Astrocyte (in vitro differentiated cells and primary cell): ENCODE measurements at regions not wholly inside any gene's neighbourhood (a gene's known extent, or its start where the extent isn't known, plus 50 kb on each side); places are given as distances from the start of the nearest gene placed in this dataset.

Experiments used
- DNase-seq: peaks from one replicate; pipeline ENCODE4 v3.0.0-alpha.2; 2010; ENCODE audit warnings: low read depth
- FAIRE-seq: peaks from 2 replicates; lab custom pipeline; 2011; peaks lifted over from hg19 to GRCh38; lab: Jason Lieb, UNC
- H2AFZ ChIP-seq: 2 replicates; pipeline ENCODE4 v1.6.0; 2012; ENCODE audit warnings: low read depth, low read length, inconsistent platforms
- H3K27ac ChIP-seq: 2 replicates; pipeline ENCODE4 v1.5.1; 2011; ENCODE audit warnings: low read depth, low read length, inconsistent platforms
- H3K27me3 ChIP-seq: 2 replicates; pipeline ENCODE4 v1.6.0; 2011; ENCODE audit warnings: low read length, inconsistent platforms; ENCODE audit not compliant: insufficient read depth
- H3K36me3 ChIP-seq: 2 replicates; pipeline ENCODE4 v1.5.1; 2011; ENCODE audit warnings: low read length, inconsistent platforms; ENCODE audit not compliant: insufficient read depth
- H3K4me1 ChIP-seq: 2 replicates; pipeline ENCODE4 v1.5.1; 2011; ENCODE audit warnings: low read length, inconsistent platforms; ENCODE audit not compliant: insufficient read depth
- H3K4me2 ChIP-seq: 2 replicates; pipeline ENCODE4 v1.6.0; 2012; ENCODE audit warnings: low read length, inconsistent platforms
- H3K4me3 ChIP-seq: 2 replicates; pipeline ENCODE4 v1.5.1; 2011; ENCODE audit warnings: low read depth, mild to moderate bottlenecking, low read length, inconsistent platforms; ENCODE audit not compliant: insufficient read depth
- H3K79me2 ChIP-seq: 2 replicates; pipeline ENCODE4 v1.6.0; 2012; ENCODE audit warnings: mild to moderate bottlenecking, low read length, inconsistent platforms; ENCODE audit not compliant: insufficient read depth
- H3K9ac ChIP-seq: 2 replicates; pipeline ENCODE4 v1.6.0; 2012; ENCODE audit warnings: mild to moderate bottlenecking, low read length, inconsistent platforms
- H3K9me3 ChIP-seq: 2 replicates; pipeline ENCODE4 v1.5.1; 2012; ENCODE audit warnings: low read depth, mild to moderate bottlenecking, low read length, inconsistent platforms; ENCODE audit not compliant: insufficient read depth
- H4K20me1 ChIP-seq: 2 replicates; pipeline ENCODE4 v1.6.0; 2012; ENCODE audit warnings: low read length, inconsistent platforms; ENCODE audit not compliant: insufficient read depth
- H3K27ac Mint-ChIP-seq: one replicate; pipeline ENCODE4 v1.8.0; 2021; ENCODE audit warnings: mild to moderate bottlenecking, mixed read lengths; ENCODE audit not compliant: unreplicated experiment
- H3K27me3 Mint-ChIP-seq: one replicate; pipeline ENCODE4 v1.8.0; 2021; ENCODE audit warnings: low read depth, mixed read lengths; ENCODE audit not compliant: unreplicated experiment
- H3K36me3 Mint-ChIP-seq: one replicate; pipeline ENCODE4 v1.8.0; 2021; ENCODE audit warnings: low read depth, mixed read lengths; ENCODE audit not compliant: unreplicated experiment
- H3K4me1 Mint-ChIP-seq: one replicate; pipeline ENCODE4 v1.8.0; 2021; ENCODE audit warnings: low read depth, mixed read lengths; ENCODE audit not compliant: unreplicated experiment
- H3K4me3 Mint-ChIP-seq: one replicate; pipeline ENCODE4 v1.8.0; 2021; ENCODE audit warnings: mild to moderate bottlenecking, moderate library complexity, mixed read lengths; ENCODE audit not compliant: unreplicated experiment
- H3K9me3 Mint-ChIP-seq: one replicate; pipeline ENCODE4 v1.8.0; 2021; ENCODE audit warnings: mild to moderate bottlenecking, mixed read lengths; ENCODE audit not compliant: unreplicated experiment
- CTCF ChIP-seq: IDR thresholded peaks from 2 replicates; pipeline ENCODE4 v1.5.1; 2011; ENCODE audit warnings: low read depth, mild to moderate bottlenecking, inconsistent platforms, low read length, moderate library complexity; ENCODE audit not compliant: insufficient read depth
- EZH2 ChIP-seq: IDR thresholded peaks from 2 replicates; pipeline ENCODE4 v1.6.1; 2012; ENCODE audit warnings: mild to moderate bottlenecking, low read length, inconsistent platforms; ENCODE audit not compliant: insufficient read depth

GRCh38 chr3:177471733-177472480 is 274.6 kb upstream of the TBL1XR1 start:
- no peaks in the 10 kb centered on the region for H3K9me3 ChIP-seq

GRCh38 chr3:177473184-177473583 is 275.9 kb upstream of the TBL1XR1 start:
- FAIRE-seq = no peak

More at GRCh38 chr3:177471733-177472480, 274.6 kb upstream of the TBL1XR1 start:
- no peaks in the 10 kb centered on the region for H3K36me3 ChIP-seq
- H3K4me2 ChIP-seq = no peak overlapping the region
- no peak overlapping the region for H3K4me3 ChIP-seq
- no peak overlapping the region for H3K9ac ChIP-seq
- no peak overlapping the region for H3K4me3 Mint-ChIP-seq
- no peaks in the 10 kb centered on the region for H3K79me2 ChIP-seq
- no peak overlapping the region for H2AFZ ChIP-seq
- H3K27ac Mint-ChIP-seq = no peak overlapping the region
- no peaks in the 10 kb centered on the region for H3K27me3 ChIP-seq
- FAIRE-seq = no peak
- TF ChIP-seq EZH2 (no peak), CTCF (no peak)
- no peaks in the 10 kb centered on the region for H3K9me3 Mint-ChIP-seq
- no peaks in the 10 kb centered on the region for H3K27me3 Mint-ChIP-seq
- no peak overlapping the region for H3K27ac ChIP-seq
- H3K36me3 Mint-ChIP-seq = no peaks in the 10 kb centered on the region
- peaks cover 31% of the 10 kb centered on the region for H3K4me1 Mint-ChIP-seq
- peaks cover 12% of the 10 kb centered on the region for H3K4me1 ChIP-seq
- DNase-seq = no peak
- H4K20me1 ChIP-seq = no peaks in the 10 kb centered on the region

More at GRCh38 chr3:177473184-177473583, 275.9 kb upstream of the TBL1XR1 start:
- no peaks in the 10 kb centered on the region for H3K9me3 ChIP-seq
- no peak overlapping the region for H3K9ac ChIP-seq
- H3K36me3 ChIP-seq = no peaks in the 10 kb centered on the region
- peak; percentile 57 for DNase-seq
- H2AFZ ChIP-seq = no peak overlapping the region
- H3K4me1 ChIP-seq = peaks cover 14% of the 10 kb centered on the region
- no peak overlapping the region for H3K4me3 ChIP-seq
- no peaks in the 10 kb centered on the region for H4K20me1 ChIP-seq
- H3K27me3 ChIP-seq = no peaks in the 10 kb centered on the region
- no peak overlapping the region for H3K4me2 ChIP-seq
- H3K27ac ChIP-seq = no peak overlapping the region
- TF ChIP-seq CTCF (no peak), EZH2 (no peak)
- Mint-ChIP-seq H3K4me3 (no peak overlapping the region), H3K9me3 (no peaks in the 10 kb centered on the region), H3K36me3 (no peaks in the 10 kb centered on the region), H3K27ac (no peak overlapping the region), H3K4me1 (peaks cover 32% of the 10 kb centered on the region), H3K27me3 (no peaks in the 10 kb centered on the region)
- H3K79me2 ChIP-seq = no peaks in the 10 kb centered on the region
